NCI-H69 (cell line): ENCODE measurements at regions not wholly inside any gene's neighbourhood (a gene's known extent, or its start where the extent isn't known, plus 50 kb on each side); places are given as distances from the start of the nearest gene placed in this dataset.
A peak's percentile ranks its signal among the peaks of the same experiment; 100 is the strongest.

Experiments
- DNase-seq: peaks from one replicate; lab custom pipeline; 2025; lab: John Stamatoyannopoulos, UW

DNA sequence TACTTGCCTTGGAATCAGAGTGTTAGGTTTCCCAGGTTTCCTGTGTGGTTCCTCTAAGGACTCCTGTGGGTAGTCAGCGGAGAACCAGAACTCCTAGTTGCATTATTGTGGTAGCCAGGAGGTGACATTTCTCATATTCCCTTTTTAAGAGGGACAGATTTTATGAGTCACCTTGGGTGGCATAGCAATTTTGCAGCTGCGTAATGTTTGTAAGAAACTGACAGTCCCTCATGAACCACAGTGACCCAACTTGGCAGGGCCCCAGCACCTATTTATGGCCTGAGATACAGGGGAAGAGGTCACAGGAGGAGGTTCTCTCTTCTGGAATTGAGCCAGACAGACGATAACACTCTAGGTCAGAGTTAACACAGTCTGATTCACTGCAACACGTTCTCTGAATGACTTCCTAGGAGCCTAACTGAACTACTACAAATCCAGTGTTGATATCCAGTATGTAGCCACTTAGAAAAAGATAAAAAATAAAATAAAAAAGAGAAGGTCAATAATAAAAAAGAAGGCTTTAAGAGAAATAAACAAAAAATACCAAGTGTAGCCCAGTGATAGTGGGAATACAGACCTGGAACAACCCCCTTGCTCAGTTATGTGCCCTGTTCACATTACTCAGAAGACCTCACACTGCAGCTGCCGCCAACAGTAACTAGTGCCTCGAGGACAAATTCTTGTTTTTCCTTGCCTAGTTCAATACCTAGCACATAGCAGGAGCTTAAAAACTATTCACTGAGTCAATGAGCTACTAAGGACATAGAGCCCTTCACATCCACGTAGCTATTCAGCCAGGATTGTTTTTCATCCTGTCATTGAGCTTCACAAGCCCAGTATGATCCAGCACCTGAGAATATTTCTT lies 50.7 kb upstream of the VLDLR start:
- peak; percentile 99 for DNase-seq
